GM12878 (cell line): ENCODE measurements at regions not wholly inside any gene's neighbourhood (a gene's known extent, or its start where the extent isn't known, plus 50 kb on each side); places are given as distances from the start of the nearest gene placed in this dataset.
A peak's percentile ranks its signal among the peaks of the same experiment; 100 is the strongest.

Experiments
- ATAC-seq: fragments of 200-7000 bp; cut with Tn5 transposase; 3 replicates; pipeline ENCODE4 v1.9.1; 2020; ENCODE audit warnings: mild to moderate bottlenecking, moderate library complexity
- BruUV-seq: library from RNA; stranded (reverse); fragments of 400-500 nt; replicated peaks from 2 replicates; lab custom pipeline; 2021; lab: Mats Ljungman, UMichigan
- CTCF ChIA-PET: fragments of 300-600 bp; sonication (Branson Sonifier 250); formaldehyde crosslinking; extraction: SDS; loops from one replicate; lab custom pipeline; 2021; ENCODE audit warnings: inconsistent platforms; lab: Yijun Ruan, JAX
- POLR2A ChIA-PET: fragments of 350-600 bp; formaldehyde crosslinking; extraction: SDS; loops from one replicate; lab custom pipeline; 2021; ENCODE audit warnings: inconsistent platforms; lab: Charles Lee
- RAD21 ChIA-PET: fragments of 300-600 bp; sonication (Branson Sonifier 250); formaldehyde crosslinking; loops from one replicate; lab custom pipeline; 2023; ENCODE audit warnings: antibody characterized with exemption; ENCODE audit not compliant: unreplicated experiment; lab: Charles Lee
- SMC1A ChIA-PET: fragments of 300-600 bp; sonication (Branson Sonifier 250); formaldehyde crosslinking; loops from one replicate; lab custom pipeline; 2023; ENCODE audit not compliant: unreplicated experiment, uncharacterized antibody; lab: Charles Lee
- DNase-seq: peaks from one replicate; pipeline ENCODE4 v3.0.0-alpha.2; 2011; ENCODE audit warnings: low read depth, low spot score
- FAIRE-seq: peaks from 3 replicates; lab custom pipeline; 2011; peaks lifted over from hg19 to GRCh38; lab: Jason Lieb, UNC
- H2AFZ ChIP-seq: 2 replicates; pipeline ENCODE4 v1.6.0; 2011; ENCODE audit warnings: low read depth, low read length, control low read depth; ENCODE audit not compliant: control insufficient read depth
- H3K27ac ChIP-seq: 2 replicates; pipeline ENCODE4 v1.5.1; 2011; ENCODE audit warnings: control low read depth; ENCODE audit not compliant: control insufficient read depth, insufficient read depth
- H3K27me3 ChIP-seq, 2 experiments: replicated peaks in 1 of 2; 2 replicates each; pipeline versions ENCODE4 v1.6.0 to v1.6.1; 2011; ENCODE audit warnings: low read length in 1 of 2; ENCODE audit not compliant: control insufficient read depth in 2 of 2, insufficient read depth in 2 of 2
- H3K36me3 ChIP-seq, 2 experiments: 2 replicates each; pipeline ENCODE4 v1.5.1; 2011; ENCODE audit warnings: low read length in 1 of 2; ENCODE audit not compliant: control insufficient read depth in 2 of 2, insufficient read depth in 2 of 2
- H3K4me1 ChIP-seq: 2 replicates; pipeline ENCODE4 v1.6.1; 2011; ENCODE audit warnings: mild to moderate bottlenecking, low read length, moderate library complexity, mixed read lengths; ENCODE audit not compliant: control insufficient read depth, insufficient read depth
- H3K4me2 ChIP-seq: 2 replicates; pipeline ENCODE4 v1.6.0; 2011; ENCODE audit warnings: control low read depth; ENCODE audit not compliant: control insufficient read depth, insufficient read depth
- H3K4me3 ChIP-seq: fragments of 200-600 bp; sonication (generic); 2 replicates; pipeline ENCODE4 v1.5.1; 2016
- H3K79me2 ChIP-seq: 2 replicates; pipeline ENCODE4 v1.6.0; 2011; ENCODE audit warnings: low read length; ENCODE audit not compliant: control insufficient read depth, insufficient read depth
- H3K9ac ChIP-seq: 2 replicates; pipeline ENCODE4 v1.8.0; 2011; ENCODE audit warnings: low read length, control low read depth, mixed read lengths; ENCODE audit not compliant: control insufficient read depth, insufficient read depth
- H3K9me3 ChIP-seq: replicated peaks from 3 replicates; pipeline ENCODE4 v1.5.1; 2011; ENCODE audit warnings: mild to moderate bottlenecking, low read length; ENCODE audit not compliant: control insufficient read depth, insufficient read depth
- H4K20me1 ChIP-seq: 2 replicates; pipeline ENCODE4 v1.6.0; 2011; ENCODE audit not compliant: control insufficient read depth, insufficient read depth
- BACH1 ChIP-seq: fragments of 450-650 bp; IDR thresholded peaks from 2 replicates; pipeline ENCODE4 v1.6.1; 2017; ENCODE audit warnings: mild to moderate bottlenecking, borderline replicate concordance
- CHD1 ChIP-seq: IDR thresholded peaks from 2 replicates; pipeline ENCODE4 v1.6.1; 2012; ENCODE audit warnings: low read depth, low read length, improper control_type of control experiment
- DPF2 ChIP-seq: fragments of 450-650 bp; IDR thresholded peaks from 2 replicates; pipeline ENCODE4 v1.6.1; 2017; ENCODE audit warnings: mild to moderate bottlenecking
- ETV6 ChIP-seq, 2 experiments: fragments of 450-650 bp in 1 of 2; IDR thresholded peaks in 1 of 2; conservative IDR thresholded peaks in 1 of 2; 2 replicates each; pipeline ENCODE4 v1.6.1; 2014; ENCODE audit warnings: antibody characterized with exemption in 1 of 2, borderline replicate concordance in 1 of 2, low read depth in 1 of 2, mild to moderate bottlenecking in 1 of 2, moderate library complexity in 1 of 2
- FOS ChIP-seq: IDR thresholded peaks from 3 replicates; pipeline ENCODE4 v1.6.1; 2011; ENCODE audit warnings: borderline replicate concordance; ENCODE audit not compliant: insufficient read length; ENCODE audit errors: extremely low read depth
- IRF4 ChIP-seq: IDR thresholded peaks from 2 replicates; pipeline ENCODE4 v1.6.1; 2011; ENCODE audit warnings: low read depth, low read length
- KDM1A ChIP-seq: fragments of 200-600 bp; sonication (generic); IDR thresholded peaks from 2 replicates; pipeline ENCODE4 v1.6.1; 2016; ENCODE audit warnings: borderline replicate concordance
- MEF2A ChIP-seq: IDR thresholded peaks from 2 replicates; pipeline ENCODE4 v1.6.1; 2011; ENCODE audit warnings: low read depth, mild to moderate bottlenecking, low read length, moderate library complexity; ENCODE audit not compliant: insufficient read depth
- MYB ChIP-seq: fragments of 150-350 bp; IDR thresholded peaks from 2 replicates; pipeline ENCODE4 v1.6.1; 2014; ENCODE audit warnings: mild to moderate bottlenecking, low read depth, low read length, borderline replicate concordance
- NFYB ChIP-seq: IDR thresholded peaks from 2 replicates; pipeline ENCODE4 v1.6.1; 2011; ENCODE audit warnings: low read depth, mild to moderate bottlenecking, low read length, improper control_type of control experiment, moderate library complexity; ENCODE audit not compliant: insufficient read depth
- NR2C2 ChIP-seq: IDR thresholded peaks from 2 replicates; pipeline ENCODE4 v1.6.1; 2011; ENCODE audit warnings: borderline replicate concordance, low read depth; ENCODE audit not compliant: control insufficient read depth, insufficient read length
- NR2F1 ChIP-seq: fragments of 450-650 bp; conservative IDR thresholded peaks from 2 replicates; pipeline ENCODE4 v1.6.1; 2017; ENCODE audit warnings: mild to moderate bottlenecking
- PAX5 ChIP-seq: IDR thresholded peaks from 2 replicates; pipeline ENCODE4 v1.6.1; 2011; ENCODE audit warnings: low read depth, low read length, borderline replicate concordance
- SMC3 ChIP-seq: IDR thresholded peaks from 2 replicates; pipeline ENCODE4 v1.6.1; 2011; ENCODE audit warnings: low read length, improper control_type of control experiment, borderline replicate concordance
- STAT3 ChIP-seq: IDR thresholded peaks from 2 replicates; pipeline ENCODE4 v1.6.1; 2011; ENCODE audit warnings: low read depth, low read length, improper control_type of control experiment
- ZNF274 ChIP-seq: IDR thresholded peaks from one replicate; pipeline ENCODE4 v1.8.0; 2011; ENCODE audit not compliant: insufficient read length, insufficient read depth
- WGBS: methylation state at CpG from one replicate; pipeline ENCODE4 v1.1.6; 2016; ENCODE audit warnings: low lambda C conversion rate; ENCODE audit not compliant: insufficient replicate concordance, insufficient coverage; ENCODE audit errors: missing lambda C conversion rate; 5-methylcytosine and 5-hydroxymethylcytosine counted together
- in situ Hi-C: fragments of 300-500 bp; cut with MboI; formaldehyde crosslinking; loops from 9 replicates; pipeline ENCODE4 v1.14.3; 2018; ENCODE audit warnings: mixed read lengths
- intact Hi-C: fragments of 100-400 bp; cut with micrococcal nuclease; formaldehyde crosslinking; loops from one replicate; pipeline ENCODE4 v1.14.2; 2022; ENCODE audit not compliant: unreplicated experiment
- TF ChIP-seq, protein P1 (sequence below): fragments of 450-650 bp; IDR thresholded peaks from 2 replicates; pipeline ENCODE4 v1.6.1; 2016; ENCODE audit warnings: mild to moderate bottlenecking
- TF ChIP-seq, protein P2 (sequence below): fragments of 450-650 bp; IDR thresholded peaks from 2 replicates; pipeline ENCODE4 v1.6.1; 2017; ENCODE audit warnings: borderline replicate concordance

DNA sequence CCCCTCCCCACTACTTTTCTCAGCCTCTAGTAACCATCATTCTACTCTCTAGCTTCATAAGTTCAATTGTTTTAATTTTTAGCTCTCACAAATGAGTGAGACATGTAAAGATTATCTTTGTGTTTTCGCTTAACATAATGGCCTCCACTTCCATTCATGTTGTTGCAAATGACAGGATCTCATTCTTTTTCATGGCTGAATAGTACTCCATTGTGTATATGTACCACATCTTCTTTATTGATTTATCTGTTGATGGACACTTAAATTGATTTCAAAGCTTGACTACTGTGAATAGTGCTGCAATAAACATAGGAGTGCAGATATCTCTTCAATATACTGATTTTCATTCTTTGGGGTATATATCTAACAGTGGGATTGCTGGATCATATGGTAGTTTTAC is 699.8 kb upstream of the NR2F2 start (continued):
- no peak for TF ChIP-seq ETV6 (conservative IDR thresholded peaks at IDR 0.05 in 1 of 2, IDR thresholded peaks at IDR 0.05 in 1 of 2; ENCODE audit: borderline replicate concordance in 1 of 2, low read depth in 1 of 2)
- TF ChIP-seq, all 136 proteins: peak for 0

DNA sequence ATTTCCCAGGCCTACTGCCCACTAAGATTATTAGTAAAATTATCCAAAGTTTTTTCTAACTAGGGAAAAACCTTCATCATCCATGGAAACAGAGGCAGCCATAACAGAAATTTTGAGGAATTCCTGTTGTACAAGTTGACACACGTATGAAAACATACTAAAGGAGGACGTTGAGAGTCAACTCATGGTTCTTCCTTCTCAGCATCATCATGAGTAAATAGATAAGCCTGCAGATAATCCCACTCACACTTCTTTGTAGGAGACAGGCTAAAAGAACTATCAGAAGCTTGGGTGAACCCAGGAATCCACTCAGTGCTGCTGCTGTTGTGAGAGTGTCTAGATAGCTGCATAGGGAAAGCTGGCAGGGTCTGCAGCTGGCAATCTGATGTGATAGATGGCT is 694.8 kb upstream of the NR2F2 start:
- Histone ChIP-seq H3K36me3 (no peaks in the 10 kb centered on the region), H3K4me2 (no peak overlapping the region), H3K27me3 (no peaks in the 10 kb centered on the region), H3K9me3 (no peaks in the 10 kb centered on the region; the same call in 2 of the 3 replicates), H3K9ac (no peak overlapping the region), H3K79me2 (no peaks in the 10 kb centered on the region), H3K4me3 (no peak overlapping the region), H2AFZ (no peak overlapping the region), H3K27ac (no peak overlapping the region), H4K20me1 (no peaks in the 10 kb centered on the region), H3K4me1 (no peaks in the 10 kb centered on the region)
- FAIRE-seq, result no peak
- WGBS, result 31% methylated on average over 2 of the region's 2 CpGs
- no peak for DNase-seq
- no TSS peak for BruUV-seq
- ChIA-PET SMC1A (interaction anchor here (0.7 to 3.5 kb wide), 4 partner anchors 9 to 347 kb away, joined by 3 to 14 read pairs (median 8); no protein-coding TSS in a partner anchor), CTCF (interaction anchor here (0.8 kb wide), 1 partner anchor 158 kb away, joined by 3 read pairs; no protein-coding TSS in a partner anchor), POLR2A (no interaction called here), RAD21 (interaction anchor here (1.0 kb wide), 1 partner anchor 8 kb away, joined by 4 read pairs; no protein-coding TSS in a partner anchor)
- ATAC-seq, result peak; percentile 54
- intact Hi-C loops, result no loop called here
- no peak for TF ChIP-seq ZNF274
- TF ChIP-seq DPF2, result no peak
- TF ChIP-seq FOS, result no peak
- TF ChIP-seq MYB, result no peak
- TF ChIP-seq NR2F1, result no peak
- TF ChIP-seq IRF4, result no peak
- no peak for TF ChIP-seq STAT3
- TF ChIP-seq, protein P1, sequence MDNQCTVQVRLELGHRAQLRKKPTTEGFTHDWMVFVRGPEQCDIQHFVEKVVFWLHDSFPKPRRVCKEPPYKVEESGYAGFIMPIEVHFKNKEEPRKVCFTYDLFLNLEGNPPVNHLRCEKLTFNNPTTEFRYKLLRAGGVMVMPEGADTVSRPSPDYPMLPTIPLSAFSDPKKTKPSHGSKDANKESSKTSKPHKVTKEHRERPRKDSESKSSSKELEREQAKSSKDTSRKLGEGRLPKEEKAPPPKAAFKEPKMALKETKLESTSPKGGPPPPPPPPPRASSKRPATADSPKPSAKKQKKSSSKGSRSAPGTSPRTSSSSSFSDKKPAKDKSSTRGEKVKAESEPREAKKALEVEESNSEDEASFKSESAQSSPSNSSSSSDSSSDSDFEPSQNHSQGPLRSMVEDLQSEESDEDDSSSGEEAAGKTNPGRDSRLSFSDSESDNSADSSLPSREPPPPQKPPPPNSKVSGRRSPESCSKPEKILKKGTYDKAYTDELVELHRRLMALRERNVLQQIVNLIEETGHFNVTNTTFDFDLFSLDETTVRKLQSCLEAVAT, result no peak
- no peak for TF ChIP-seq BACH1
- TF ChIP-seq MEF2A, result no peak
- TF ChIP-seq NR2C2, result no peak
- no peak for TF ChIP-seq SMC3
- TF ChIP-seq NFYB, result no peak
- TF ChIP-seq, protein P2, sequence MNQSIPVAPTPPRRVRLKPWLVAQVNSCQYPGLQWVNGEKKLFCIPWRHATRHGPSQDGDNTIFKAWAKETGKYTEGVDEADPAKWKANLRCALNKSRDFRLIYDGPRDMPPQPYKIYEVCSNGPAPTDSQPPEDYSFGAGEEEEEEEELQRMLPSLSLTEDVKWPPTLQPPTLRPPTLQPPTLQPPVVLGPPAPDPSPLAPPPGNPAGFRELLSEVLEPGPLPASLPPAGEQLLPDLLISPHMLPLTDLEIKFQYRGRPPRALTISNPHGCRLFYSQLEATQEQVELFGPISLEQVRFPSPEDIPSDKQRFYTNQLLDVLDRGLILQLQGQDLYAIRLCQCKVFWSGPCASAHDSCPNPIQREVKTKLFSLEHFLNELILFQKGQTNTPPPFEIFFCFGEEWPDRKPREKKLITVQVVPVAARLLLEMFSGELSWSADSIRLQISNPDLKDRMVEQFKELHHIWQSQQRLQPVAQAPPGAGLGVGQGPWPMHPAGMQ, result no peak
- TF ChIP-seq KDM1A, result no peak
- TF ChIP-seq CHD1, result no peak
- no peak for TF ChIP-seq PAX5
- in situ Hi-C loops, result no loop called here
